H1 (cell line): ENCODE measurements at regions not wholly inside any gene's neighbourhood (a gene's known extent, or its start where the extent isn't known, plus 50 kb on each side); places are given as distances from the start of the nearest gene placed in this dataset.

Source experiments
- CBX8 ChIP-seq: fragments of 300-800, 300-1000 bp; sonication (generic); IDR thresholded peaks from 2 replicates; pipeline ENCODE4 v1.7.1; 2016; ENCODE audit warnings: low read depth, low read length, borderline replicate concordance
- CHD1 ChIP-seq: IDR thresholded peaks from 2 replicates; pipeline ENCODE4 v1.6.1; 2012; ENCODE audit warnings: low read depth, low read length, improper control_type of control experiment
- CHD2 ChIP-seq: IDR thresholded peaks from 2 replicates; pipeline ENCODE4 v1.6.1; 2012; ENCODE audit warnings: low read length, improper control_type of control experiment
- GABPA ChIP-seq: IDR thresholded peaks from 2 replicates; pipeline ENCODE4 v1.6.1; 2011; ENCODE audit warnings: mild to moderate bottlenecking, low read length, moderate library complexity, borderline replicate concordance; ENCODE audit not compliant: insufficient read depth
- JUN ChIP-seq: IDR thresholded peaks from 2 replicates; pipeline ENCODE4 v1.6.1; 2011; ENCODE audit warnings: low read depth, mild to moderate bottlenecking, improper control_type of control experiment, low read length
- JUND ChIP-seq: IDR thresholded peaks from 2 replicates; pipeline ENCODE4 v1.6.1; 2011; ENCODE audit warnings: mild to moderate bottlenecking, improper control_type of control experiment, low read length
- RAD21 ChIP-seq, 2 experiments: IDR thresholded peaks in 1 of 2; conservative IDR thresholded peaks in 1 of 2; 2 replicates each; pipeline ENCODE4 v1.6.1; 2011; ENCODE audit warnings: low read depth in 2 of 2, low read length in 2 of 2, improper control_type of control experiment in 1 of 2, inconsistent platforms in 1 of 2, mild to moderate bottlenecking in 1 of 2, moderate library complexity in 1 of 2
- RBBP5 ChIP-seq: IDR thresholded peaks from 2 replicates; pipeline ENCODE4 v1.7.1; 2012; ENCODE audit warnings: low read depth, mild to moderate bottlenecking, inconsistent platforms, low read length, moderate library complexity, borderline replicate concordance
- SIN3A ChIP-seq, 2 experiments: IDR thresholded peaks in 1 of 2; conservative IDR thresholded peaks in 1 of 2; 2 replicates each; pipeline ENCODE4 v1.6.1; 2011 to 2012; ENCODE audit warnings: low read length in 2 of 2, improper control_type of control experiment in 1 of 2, low read depth in 1 of 2, mild to moderate bottlenecking in 1 of 2
- SP2 ChIP-seq: IDR thresholded peaks from 2 replicates; pipeline ENCODE4 v1.6.1; 2012; ENCODE audit warnings: mild to moderate bottlenecking, low read length, inconsistent platforms
- SP4 ChIP-seq: IDR thresholded peaks from 2 replicates; pipeline ENCODE4 v1.6.1; 2012; ENCODE audit warnings: low read length, inconsistent platforms

- no peak for TF ChIP-seq RBBP5
- TF ChIP-seq RAD21 (IDR thresholded peaks at IDR 0.05 in 1 of 2, conservative IDR thresholded peaks at IDR 0.05 in 1 of 2; ENCODE audit: low read depth in 2 of 2, low read length in 2 of 2): no peak
- no peak for TF ChIP-seq SP4
- TF ChIP-seq CHD1: no peak
- TF ChIP-seq CHD2: no peak
- no peak for TF ChIP-seq CBX8
- TF ChIP-seq SIN3A (conservative IDR thresholded peaks at IDR 0.05 in 1 of 2, IDR thresholded peaks at IDR 0.05 in 1 of 2; ENCODE audit: low read depth in 1 of 2, low read length in 2 of 2): no peak
- TF ChIP-seq JUND: no peak
- TF ChIP-seq JUN: no peak
- no peak for TF ChIP-seq GABPA
- TF ChIP-seq SP2: no peak
- TF ChIP-seq, all 59 proteins: peak for 0
These were observed 159.7 kb downstream of the MEX3B start (continued) for GRCh38 chr15:81886080-81886479.
